Heart left ventricle (tissue), 13 donors: ENCODE measurements at regions not wholly inside any gene's neighbourhood (a gene's known extent, or its start where the extent isn't known, plus 50 kb on each side); places are given as distances from the start of the nearest gene placed in this dataset.

Source experiments
- CTCF ChIP-seq, 12 donors: fragments of 200-600 bp; sonication (generic) in 4 of 12; IDR thresholded peaks; one replicate each; pipeline versions ENCODE4 v1.5.0 to v1.8.0; 2018 to 2022; ENCODE audit warnings: antibody characterized with exemption in 12 of 12, mild to moderate bottlenecking in 5 of 12
- POLR2A ChIP-seq, 2 donors: fragments of 450-650 bp; IDR thresholded peaks; one replicate each; pipeline ENCODE4 v1.6.1; 2017; ENCODE audit warnings: antibody characterized with exemption in 2 of 2, mild to moderate bottlenecking in 2 of 2, moderate library complexity in 2 of 2
- donor health status: ischemic (EF 13 %, LVEDD 7.1; RV severe dilation, severe dysfunction).
- donor health status: DM: no; HTN: yes; CAD: no.
- donor health status: DM: no; HTN: no; CAD: no.
- donor health status: ischemic (EF 25% LVEDD 6.9; RV normal size, moderate dysfunction).
- donor health status: ischemic (EF 25% LVEDD 5.7; RV mildly dilated, moderate dysfunction).
- donor health status: ischemic (EF 35%, LVEDD 5.7; RV mildly dilated, moderate dysfunction).
- donor health status: nonischemic (EF 11% LVEDD 7.7; RV severe dilation, severe dysfunction).
- donor health status: DM: yes; HTN: yes; CAD: no.
- donor health status: PGD.
- donor health status: ischemic (EF 29% LVEDD 5.4; RV normal size, mild dysfunction).
- donor health status: nonischemic (EF 23%, LVEDD 6.1; RV moderate dilation, normal function).

GRCh38 chr1:96445302-96445701 is 276.3 kb upstream of the PTBP2 start:
- no peak for TF ChIP-seq POLR2A (IDR thresholded peaks at IDR 0.05)
- no peak for TF ChIP-seq CTCF (IDR thresholded peaks at IDR 0.05)
